WERI-Rb-1 (cell line): ENCODE measurements at regions not wholly inside any gene's neighbourhood (a gene's known extent, or its start where the extent isn't known, plus 50 kb on each side); places are given as distances from the start of the nearest gene placed in this dataset.

ENCODE experiments used
- DNase-seq: peaks from one replicate; pipeline ENCODE4 v3.0.0-alpha.2; 2020
- H3K27ac ChIP-seq: fragments of 250-450 bp; sonication (Bioruptor Pico); 2 replicates; pipeline ENCODE4 v1.5.1; 2020; ENCODE audit warnings: mild to moderate bottlenecking, moderate library complexity
- H3K27me3 ChIP-seq: fragments of 250-450 bp; sonication (Bioruptor Pico); 2 replicates; pipeline ENCODE4 v1.5.1; 2021; ENCODE audit warnings: mild to moderate bottlenecking, low read depth, moderate library complexity; ENCODE audit not compliant: insufficient read depth, severe bottlenecking
- H3K36me3 ChIP-seq: fragments of 250-450 bp; sonication (Bioruptor Pico); 2 replicates; pipeline ENCODE4 v1.5.1; 2020; ENCODE audit warnings: mild to moderate bottlenecking, moderate library complexity
- H3K4me3 ChIP-seq: 2 replicates; pipeline ENCODE4 v1.5.1; 2011; ENCODE audit warnings: low read depth, mild to moderate bottlenecking, control low read depth, low read length
- H3K9me3 ChIP-seq: fragments of 250-450 bp; sonication (Bioruptor Pico); 2 replicates; pipeline ENCODE4 v1.5.1; 2021; ENCODE audit warnings: mild to moderate bottlenecking, moderate library complexity; ENCODE audit not compliant: severe bottlenecking
- TF ChIP-seq, protein P1 (sequence below): IDR thresholded peaks from 2 replicates; pipeline ENCODE4 v1.5.1; 2011; ENCODE audit warnings: low read depth, mild to moderate bottlenecking, control low read depth, inconsistent platforms, low read length

DNA sequence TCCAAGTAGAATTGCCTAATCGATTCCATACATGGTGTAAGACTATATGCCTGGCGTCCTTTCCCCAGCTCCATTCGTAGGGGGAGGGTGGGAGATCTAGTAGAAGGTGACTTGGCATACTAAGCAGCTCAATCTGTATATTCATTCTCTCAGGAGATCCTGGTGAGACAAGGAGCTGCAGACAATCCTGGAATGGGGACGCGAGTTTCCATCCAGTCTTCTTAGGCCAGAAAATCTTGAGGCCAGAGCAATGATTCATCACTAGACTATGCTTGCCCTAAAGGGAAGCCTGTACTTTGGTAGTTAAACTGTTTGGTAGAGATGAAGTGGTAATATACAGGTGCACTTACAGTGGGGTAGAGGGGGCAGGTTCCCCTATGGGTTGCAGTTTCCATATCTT, 468.7 kb downstream of the ADGRL2 start:
- no peak for DNase-seq

GRCh38 chr1:82268826-82269225, 468.1 kb downstream of the ADGRL2 start:
- TF ChIP-seq, protein P1, sequence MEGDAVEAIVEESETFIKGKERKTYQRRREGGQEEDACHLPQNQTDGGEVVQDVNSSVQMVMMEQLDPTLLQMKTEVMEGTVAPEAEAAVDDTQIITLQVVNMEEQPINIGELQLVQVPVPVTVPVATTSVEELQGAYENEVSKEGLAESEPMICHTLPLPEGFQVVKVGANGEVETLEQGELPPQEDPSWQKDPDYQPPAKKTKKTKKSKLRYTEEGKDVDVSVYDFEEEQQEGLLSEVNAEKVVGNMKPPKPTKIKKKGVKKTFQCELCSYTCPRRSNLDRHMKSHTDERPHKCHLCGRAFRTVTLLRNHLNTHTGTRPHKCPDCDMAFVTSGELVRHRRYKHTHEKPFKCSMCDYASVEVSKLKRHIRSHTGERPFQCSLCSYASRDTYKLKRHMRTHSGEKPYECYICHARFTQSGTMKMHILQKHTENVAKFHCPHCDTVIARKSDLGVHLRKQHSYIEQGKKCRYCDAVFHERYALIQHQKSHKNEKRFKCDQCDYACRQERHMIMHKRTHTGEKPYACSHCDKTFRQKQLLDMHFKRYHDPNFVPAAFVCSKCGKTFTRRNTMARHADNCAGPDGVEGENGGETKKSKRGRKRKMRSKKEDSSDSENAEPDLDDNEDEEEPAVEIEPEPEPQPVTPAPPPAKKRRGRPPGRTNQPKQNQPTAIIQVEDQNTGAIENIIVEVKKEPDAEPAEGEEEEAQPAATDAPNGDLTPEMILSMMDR, result no peak

More for the DNA sequence above, 468.7 kb downstream of the ADGRL2 start:
- Histone ChIP-seq H3K27me3 (no peaks in the 10 kb centered on the region), H3K36me3 (no peaks in the 10 kb centered on the region), H3K9me3 (no peaks in the 10 kb centered on the region), H3K4me3 (no peak overlapping the region), H3K27ac (no peak overlapping the region)
- TF ChIP-seq, protein P1, result no peak

DNA sequence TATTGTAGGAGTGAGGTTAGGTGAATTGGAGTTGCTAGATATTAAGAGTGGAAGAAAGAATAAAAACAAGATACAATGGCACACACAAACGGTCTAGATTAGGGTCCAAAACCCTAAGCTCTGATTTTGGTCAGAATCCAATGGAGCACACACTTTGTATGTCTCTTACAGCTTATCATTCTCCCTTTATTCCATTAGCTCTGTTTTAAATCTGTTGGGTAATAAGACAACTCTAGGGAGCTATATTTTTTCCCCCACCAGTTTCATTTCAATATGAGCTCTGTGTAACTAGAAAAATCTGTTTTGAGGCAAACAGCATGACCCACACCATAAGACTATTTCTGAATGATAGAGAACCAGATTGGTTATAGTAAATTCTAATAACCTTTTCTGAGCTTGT, 465.6 kb downstream of the ADGRL2 start:
- H3K27me3 ChIP-seq, result no peaks in the 10 kb centered on the region
- no peak for DNase-seq
- no peaks in the 10 kb centered on the region for H3K36me3 ChIP-seq
- no peak overlapping the region for H3K27ac ChIP-seq
- H3K9me3 ChIP-seq, result no peaks in the 10 kb centered on the region
- TF ChIP-seq, protein P1, result no peak
- no peak overlapping the region for H3K4me3 ChIP-seq

More at GRCh38 chr1:82268826-82269225, 468.1 kb downstream of the ADGRL2 start:
- no peak overlapping the region for H3K27ac ChIP-seq
- no peaks in the 10 kb centered on the region for H3K9me3 ChIP-seq
- no peaks in the 10 kb centered on the region for H3K36me3 ChIP-seq
- H3K4me3 ChIP-seq, result no peak overlapping the region
- no peaks in the 10 kb centered on the region for H3K27me3 ChIP-seq
- DNase-seq, result no peak

DNA sequence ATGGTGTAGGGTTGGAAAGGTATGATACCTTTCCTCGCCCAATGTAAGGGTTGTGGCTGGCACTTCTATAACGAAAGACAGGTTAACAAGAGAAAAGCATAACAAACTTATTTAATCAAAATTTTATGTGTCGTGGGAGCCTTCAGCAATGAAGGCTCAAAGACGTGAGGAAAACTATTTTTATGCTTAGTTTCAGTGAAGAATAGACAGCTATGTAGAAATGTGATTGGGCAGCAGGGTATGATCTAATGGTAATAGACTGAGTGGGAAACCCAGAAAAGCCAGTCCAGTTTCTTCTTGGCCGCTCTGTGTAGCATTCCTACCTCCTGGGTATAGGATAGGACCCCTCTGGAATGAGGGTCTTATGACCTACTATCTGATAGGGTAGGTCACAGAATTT, 464.7 kb downstream of the ADGRL2 start:
- DNase-seq, result no peak
- Histone ChIP-seq H3K36me3 (no peaks in the 10 kb centered on the region), H3K27me3 (no peaks in the 10 kb centered on the region), H3K4me3 (no peak overlapping the region), H3K9me3 (no peaks in the 10 kb centered on the region), H3K27ac (no peak overlapping the region)
- TF ChIP-seq, protein P1, result no peak

- H3K27me3 ChIP-seq, result no peaks in the 10 kb centered on the region
- no peak overlapping the region for H3K27ac ChIP-seq
- H3K4me3 ChIP-seq, result no peak overlapping the region
- DNase-seq, result no peak
- H3K9me3 ChIP-seq, result no peaks in the 10 kb centered on the region
- H3K36me3 ChIP-seq, result no peaks in the 10 kb centered on the region
- TF ChIP-seq, protein P1, result no peak
Measured at GRCh38 chr1:82264802-82265201, 464.1 kb downstream of the ADGRL2 start.

DNA sequence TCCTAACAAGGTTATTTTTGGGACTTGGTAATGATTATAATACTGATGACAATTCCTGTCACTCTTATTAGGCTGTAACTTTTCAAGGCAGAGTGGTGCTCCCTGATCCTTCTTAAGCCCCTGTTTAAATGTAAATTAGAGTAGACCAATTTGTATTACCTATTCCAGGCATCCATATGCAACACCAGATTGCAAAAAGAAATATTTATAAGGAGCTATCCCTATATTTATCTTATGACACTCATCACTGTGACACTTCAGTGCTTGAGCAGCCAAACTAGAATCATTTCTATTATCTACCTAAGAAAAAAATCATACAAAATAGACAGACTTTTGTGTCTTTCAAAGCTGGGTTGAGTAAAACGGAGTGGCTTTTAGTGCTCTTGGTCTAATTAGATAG, 462.7 kb downstream of the ADGRL2 start:
- H3K27ac ChIP-seq, result no peak overlapping the region
- TF ChIP-seq, protein P1, result no peak
- H3K27me3 ChIP-seq, result no peaks in the 10 kb centered on the region
- no peak for DNase-seq
- H3K4me3 ChIP-seq, result no peak overlapping the region
- H3K36me3 ChIP-seq, result no peaks in the 10 kb centered on the region
- no peaks in the 10 kb centered on the region for H3K9me3 ChIP-seq
